ENCODE measurements at regions not wholly inside any gene's neighbourhood (a gene's known extent, or its start where the extent isn't known, plus 50 kb on each side); places are given as distances from the start of the nearest gene placed in this dataset.

DNA sequence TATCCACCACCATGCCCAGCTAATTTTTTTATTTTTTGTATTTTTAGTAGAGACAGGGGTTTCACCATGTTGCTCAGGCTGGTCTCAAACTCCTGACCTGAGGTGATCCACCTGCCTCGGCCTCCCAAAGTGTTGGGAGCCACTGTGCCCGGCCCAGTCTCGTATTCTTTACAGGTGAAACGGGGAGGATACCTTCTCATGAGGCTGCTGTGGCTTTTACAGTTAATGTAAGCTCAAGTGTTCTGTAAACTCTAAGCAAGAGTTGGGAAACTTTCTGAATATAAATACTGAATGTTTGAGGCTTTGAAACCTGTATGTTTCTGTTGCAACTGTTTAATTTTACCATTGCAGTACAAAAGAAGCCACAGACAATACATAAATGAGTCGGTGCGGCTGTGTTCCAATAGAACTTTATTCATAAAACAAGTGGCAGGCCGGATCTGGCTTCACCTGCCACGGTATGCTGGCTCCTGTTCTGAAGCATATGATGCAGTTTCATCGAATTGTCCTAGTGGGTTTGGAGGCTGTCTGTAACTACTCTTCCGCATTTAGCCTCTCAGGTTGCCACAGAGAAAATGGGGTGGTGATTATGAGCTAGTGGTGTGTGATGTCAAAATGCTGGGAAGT lies 192.5 kb upstream of the ZFP64 start:
- H3K27ac ChIP-seq (ENCODE audit: extremely low read length, insufficient read depth, low read length) = no peak overlapping the region
- H3K9ac ChIP-seq (ENCODE audit: insufficient read depth, low read depth, low read length) = no peak overlapping the region
- no peaks in the 10 kb centered on the region for H3K79me2 ChIP-seq (ENCODE audit: insufficient read depth, low read length)
- TF ChIP-seq ZSCAN25 (CRISPR knock-in tag; IDR thresholded peaks at IDR 0.05) = no peak
- TF ChIP-seq, protein P1, sequence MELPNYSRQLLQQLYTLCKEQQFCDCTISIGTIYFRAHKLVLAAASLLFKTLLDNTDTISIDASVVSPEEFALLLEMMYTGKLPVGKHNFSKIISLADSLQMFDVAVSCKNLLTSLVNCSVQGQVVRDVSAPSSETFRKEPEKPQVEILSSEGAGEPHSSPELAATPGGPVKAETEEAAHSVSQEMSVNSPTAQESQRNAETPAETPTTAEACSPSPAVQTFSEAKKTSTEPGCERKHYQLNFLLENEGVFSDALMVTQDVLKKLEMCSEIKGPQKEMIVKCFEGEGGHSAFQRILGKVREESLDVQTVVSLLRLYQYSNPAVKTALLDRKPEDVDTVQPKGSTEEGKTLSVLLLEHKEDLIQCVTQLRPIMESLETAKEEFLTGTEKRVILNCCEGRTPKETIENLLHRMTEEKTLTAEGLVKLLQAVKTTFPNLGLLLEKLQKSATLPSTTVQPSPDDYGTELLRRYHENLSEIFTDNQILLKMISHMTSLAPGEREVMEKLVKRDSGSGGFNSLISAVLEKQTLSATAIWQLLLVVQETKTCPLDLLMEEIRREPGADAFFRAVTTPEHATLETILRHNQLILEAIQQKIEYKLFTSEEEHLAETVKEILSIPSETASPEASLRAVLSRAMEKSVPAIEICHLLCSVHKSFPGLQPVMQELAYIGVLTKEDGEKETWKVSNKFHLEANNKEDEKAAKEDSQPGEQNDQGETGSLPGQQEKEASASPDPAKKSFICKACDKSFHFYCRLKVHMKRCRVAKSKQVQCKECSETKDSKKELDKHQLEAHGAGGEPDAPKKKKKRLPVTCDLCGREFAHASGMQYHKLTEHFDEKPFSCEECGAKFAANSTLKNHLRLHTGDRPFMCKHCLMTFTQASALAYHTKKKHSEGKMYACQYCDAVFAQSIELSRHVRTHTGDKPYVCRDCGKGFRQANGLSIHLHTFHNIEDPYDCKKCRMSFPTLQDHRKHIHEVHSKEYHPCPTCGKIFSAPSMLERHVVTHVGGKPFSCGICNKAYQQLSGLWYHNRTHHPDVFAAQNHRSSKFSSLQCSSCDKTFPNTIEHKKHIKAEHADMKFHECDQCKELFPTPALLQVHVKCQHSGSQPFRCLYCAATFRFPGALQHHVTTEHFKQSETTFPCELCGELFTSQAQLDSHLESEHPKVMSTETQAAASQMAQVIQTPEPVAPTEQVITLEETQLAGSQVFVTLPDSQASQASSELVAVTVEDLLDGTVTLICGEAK (IDR thresholded peaks at IDR 0.05) = no peak
- TF ChIP-seq, protein P1 (CRISPR knock-in tag; IDR thresholded peaks at IDR 0.05) = peak; percentile 45; the same call in 1 of the 2 replicates
- no peak for TF ChIP-seq SRF (IDR thresholded peaks at IDR 0.05; ENCODE audit: low read depth, low read length)
- no peak for TF ChIP-seq ZNF431 (CRISPR knock-in tag; IDR thresholded peaks at IDR 0.05; ENCODE audit: borderline replicate concordance, low read depth)
- no peak for TF ChIP-seq THAP11 (CRISPR knock-in tag; IDR thresholded peaks at IDR 0.05)
- TF ChIP-seq, protein P2, sequence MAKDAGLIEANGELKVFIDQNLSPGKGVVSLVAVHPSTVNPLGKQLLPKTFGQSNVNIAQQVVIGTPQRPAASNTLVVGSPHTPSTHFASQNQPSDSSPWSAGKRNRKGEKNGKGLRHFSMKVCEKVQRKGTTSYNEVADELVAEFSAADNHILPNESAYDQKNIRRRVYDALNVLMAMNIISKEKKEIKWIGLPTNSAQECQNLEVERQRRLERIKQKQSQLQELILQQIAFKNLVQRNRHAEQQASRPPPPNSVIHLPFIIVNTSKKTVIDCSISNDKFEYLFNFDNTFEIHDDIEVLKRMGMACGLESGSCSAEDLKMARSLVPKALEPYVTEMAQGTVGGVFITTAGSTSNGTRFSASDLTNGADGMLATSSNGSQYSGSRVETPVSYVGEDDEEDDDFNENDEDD (CRISPR knock-in tag; IDR thresholded peaks at IDR 0.05; ENCODE audit: borderline replicate concordance) = no peak
- no peak for TF ChIP-seq ZNF891 (CRISPR knock-in tag; IDR thresholded peaks at IDR 0.05)
- TF ChIP-seq, protein P3, sequence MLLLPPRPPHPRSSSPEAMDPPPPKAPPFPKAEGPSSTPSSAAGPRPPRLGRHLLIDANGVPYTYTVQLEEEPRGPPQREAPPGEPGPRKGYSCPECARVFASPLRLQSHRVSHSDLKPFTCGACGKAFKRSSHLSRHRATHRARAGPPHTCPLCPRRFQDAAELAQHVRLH (CRISPR knock-in tag; IDR thresholded peaks at IDR 0.05; ENCODE audit: borderline replicate concordance, low read depth) = no peak
- H3K4me2 ChIP-seq (ENCODE audit: low read depth, low read length) = no peak overlapping the region
- ATAC-seq = no peak
- in situ Hi-C loops (cut with HindIII; ENCODE audit: extremely low pct_ligation_motif_present, low pct_unique_long_range_greater_than_20kb) = loop anchor here (5.0 to 10.0 kb wide), 2 partner anchors 72 to 259 kb away; no protein-coding TSS in a partner anchor
- no peaks in the 10 kb centered on the region for H4K20me1 ChIP-seq (ENCODE audit: insufficient read depth, low read length)
- ChIA-PET CTCF (ENCODE audit: low intra/inter-chr PET ratio, low total read pairs) (no interaction called here), POLR2A (no interaction called here)
- no peaks in the 10 kb centered on the region for H3K36me3 ChIP-seq (replicated peaks in 1 of 2; ENCODE audit: control insufficient read depth in 1 of 2, insufficient read depth in 2 of 2, low read length in 2 of 2)
- H2AFZ ChIP-seq (ENCODE audit: low read length) = no peak overlapping the region
- WGBS (ENCODE audit: low lambda C conversion rate) = 19% methylated on average over 10 of the region's 10 CpGs
- H3K9me3 ChIP-seq (ENCODE audit: low read length) = peaks cover 4% of the 10 kb centered on the region; the same call in 1 of the 2 replicates
- no peak for DNase-seq (ENCODE audit: low spot score)
- H3K27me3 ChIP-seq (ENCODE audit: control insufficient read depth in 1 of 2, insufficient read depth in 2 of 2, low read length in 2 of 2) = no peaks in the 10 kb centered on the region
- no peaks in the 10 kb centered on the region for H3K4me1 ChIP-seq (ENCODE audit: insufficient read depth, low read length)
- H3K4me3 ChIP-seq (replicated peaks in 1 of 3; ENCODE audit: insufficient read depth in 1 of 3, low read depth in 2 of 3, low read length in 3 of 3) = no peak overlapping the region
- no peak for FAIRE-seq
- no TSS peak for BruUV-seq (replicated peaks)
- intact Hi-C loops (cut with micrococcal nuclease; ENCODE audit: unreplicated experiment) = no loop called here
